ENCODE measurements at regions not wholly inside any gene's neighbourhood (a gene's known extent, or its start where the extent isn't known, plus 50 kb on each side); places are given as distances from the start of the nearest gene placed in this dataset.

GRCh38 chr9:30967476-30967875, 1417.0 kb upstream of the ACO1 start:
- no peak for FAIRE-seq
- Histone ChIP-seq H3K9me3 (ENCODE audit: insufficient read depth in 2 of 2, low read depth in 1 of 2, low read length in 1 of 2) (peaks cover 3% of the 10 kb centered on the region in 2 experiments; a peak in 1 of 4 replicates), H3K18ac (ENCODE audit: extremely low read depth, low read length) (no peak overlapping the region)

More at GRCh38 chr9:30967476-30967875, 1417.0 kb upstream of the ACO1 start:
- H2BK15ac ChIP-seq (ENCODE audit: low read length): no peak overlapping the region
- ChIA-PET CTCF (ENCODE audit: partially characterized antibody) (no interaction called here), POLR2A (ENCODE audit: partially characterized antibody) (no interaction called here)
- no peak overlapping the region for H3K14ac ChIP-seq (ENCODE audit: insufficient read length)
- H3K79me2 ChIP-seq (ENCODE audit: control insufficient read depth in 1 of 2, insufficient read depth in 2 of 2, low read length in 2 of 2): no peaks in the 10 kb centered on the region
- no peaks in the 10 kb centered on the region for H3K79me1 ChIP-seq (ENCODE audit: low read depth, low read length)
- 0 out of 2 replicates have a peak overlapping the region, but pooled peaks have one; percentile 52 for H2BK12ac ChIP-seq (ENCODE audit: low read depth, low read length)
- H3K4me1 ChIP-seq (replicated peaks in 1 of 4; ENCODE audit: control insufficient read depth in 3 of 4, insufficient read depth in 4 of 4, low read length in 3 of 4): no peaks in the 10 kb centered on the region
- H3K23me2 ChIP-seq (ENCODE audit: low read depth, low read length): no peaks in the 10 kb centered on the region; the same call in 1 of the 2 replicates
- H2AFZ ChIP-seq (ENCODE audit: low read length): peak overlapping the region; percentile 91
- no peak overlapping the region for H2AK5ac ChIP-seq (ENCODE audit: low read depth, low read length)
- no peak overlapping the region for H3K27ac ChIP-seq (ENCODE audit: low read depth, low read length)
- no peak overlapping the region for H4K8ac ChIP-seq (ENCODE audit: extremely low read depth, insufficient read depth, low read length)
- H3K9ac ChIP-seq (replicated peaks in 1 of 4; ENCODE audit: extremely low read depth in 1 of 4, low read depth in 3 of 4, low read length in 3 of 4): no peak overlapping the region
- no peaks in the 10 kb centered on the region for H4K20me1 ChIP-seq (replicated peaks in 1 of 2; ENCODE audit: control insufficient read depth in 1 of 2, insufficient read depth in 2 of 2, low read length in 2 of 2)
- no peak overlapping the region for H4K91ac ChIP-seq (replicated peaks; ENCODE audit: insufficient read length, low read length)
- no peak overlapping the region for H3K56ac ChIP-seq (replicated peaks; ENCODE audit: insufficient read length, low read depth, low read length)
- no peak overlapping the region for H2BK20ac ChIP-seq (ENCODE audit: low read length)
- H3K23ac ChIP-seq (ENCODE audit: insufficient read length): no peak overlapping the region
- no peak overlapping the region for H3K4me3 ChIP-seq (ENCODE audit: extremely low read depth in 1 of 4, insufficient read depth in 2 of 4, low read depth in 3 of 4, low read length in 4 of 4)
- WGBS, 2 experiments (ENCODE audit: extremely low coverage in 1 of 2, insufficient coverage in 1 of 2, insufficient read length in 1 of 2, insufficient replicate concordance in 2 of 2, low coverage in 1 of 2, low lambda C conversion rate in 2 of 2, missing lambda C conversion rate in 1 of 2): 94% methylated on average over 1 of the region's 1 CpG; no CpG with 5 or more reads in 1 of the 2 experiments
- H2BK120ac ChIP-seq (replicated peaks; ENCODE audit: low read depth, low read length): no peak overlapping the region
- H3K36me3 ChIP-seq (ENCODE audit: control insufficient read depth in 2 of 4, insufficient read depth in 4 of 4, low read length in 3 of 4): no peaks in the 10 kb centered on the region
- no peak overlapping the region for H4K5ac ChIP-seq (ENCODE audit: insufficient read length, low read depth, low read length)
- no peaks in the 10 kb centered on the region for H3K27me3 ChIP-seq (replicated peaks in 1 of 4; ENCODE audit: control insufficient read depth in 3 of 4, extremely low read depth in 1 of 4, insufficient read depth in 3 of 4, low read length in 3 of 4)
- H2BK5ac ChIP-seq (ENCODE audit: low read depth, low read length): no peak overlapping the region
- DNase-seq (ENCODE audit: low read depth in 1 of 2, low spot score in 2 of 2): no peak
- H3K4me2 ChIP-seq (ENCODE audit: insufficient read depth in 1 of 2, low read depth in 2 of 2, low read length in 2 of 2): no peak overlapping the region
- no peak overlapping the region for H3K4ac ChIP-seq (replicated peaks; ENCODE audit: insufficient read length, low read depth, low read length)
- TF ChIP-seq RAD21 (IDR thresholded peaks at IDR 0.05 in 1 of 2, conservative IDR thresholded peaks at IDR 0.05 in 1 of 2; ENCODE audit: low read depth in 2 of 2, low read length in 2 of 2) (peak; percentile 50 to 58), MAFK (IDR thresholded peaks at IDR 0.05; ENCODE audit: low read depth, low read length) (no peak), CTCF (IDR thresholded peaks at IDR 0.05; ENCODE audit: control extremely low read depth in 1 of 3, insufficient read depth in 1 of 3, low read depth in 1 of 3, low read length in 3 of 3) (peak in 1 of 3 experiments; percentile 31; a peak in 1 of 4 replicates)
